ENCODE measurements at regions not wholly inside any gene's neighbourhood (a gene's known extent, or its start where the extent isn't known, plus 50 kb on each side); places are given as distances from the start of the nearest gene placed in this dataset.

GRCh38 chr1:233453433-233454200 is 126.1 kb downstream of the MAP3K21 start:
- H3K4me1 Mint-ChIP-seq: no peaks in the 10 kb centered on the region
- H3K27ac Mint-ChIP-seq: no peak overlapping the region
- TF ChIP-seq, protein P1, sequence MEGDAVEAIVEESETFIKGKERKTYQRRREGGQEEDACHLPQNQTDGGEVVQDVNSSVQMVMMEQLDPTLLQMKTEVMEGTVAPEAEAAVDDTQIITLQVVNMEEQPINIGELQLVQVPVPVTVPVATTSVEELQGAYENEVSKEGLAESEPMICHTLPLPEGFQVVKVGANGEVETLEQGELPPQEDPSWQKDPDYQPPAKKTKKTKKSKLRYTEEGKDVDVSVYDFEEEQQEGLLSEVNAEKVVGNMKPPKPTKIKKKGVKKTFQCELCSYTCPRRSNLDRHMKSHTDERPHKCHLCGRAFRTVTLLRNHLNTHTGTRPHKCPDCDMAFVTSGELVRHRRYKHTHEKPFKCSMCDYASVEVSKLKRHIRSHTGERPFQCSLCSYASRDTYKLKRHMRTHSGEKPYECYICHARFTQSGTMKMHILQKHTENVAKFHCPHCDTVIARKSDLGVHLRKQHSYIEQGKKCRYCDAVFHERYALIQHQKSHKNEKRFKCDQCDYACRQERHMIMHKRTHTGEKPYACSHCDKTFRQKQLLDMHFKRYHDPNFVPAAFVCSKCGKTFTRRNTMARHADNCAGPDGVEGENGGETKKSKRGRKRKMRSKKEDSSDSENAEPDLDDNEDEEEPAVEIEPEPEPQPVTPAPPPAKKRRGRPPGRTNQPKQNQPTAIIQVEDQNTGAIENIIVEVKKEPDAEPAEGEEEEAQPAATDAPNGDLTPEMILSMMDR (IDR thresholded peaks at IDR 0.05; ENCODE audit: unreplicated experiment): no peak
- no peak overlapping the region for H3K4me3 Mint-ChIP-seq
- no peaks in the 10 kb centered on the region for H3K36me3 Mint-ChIP-seq
- H3K9me3 Mint-ChIP-seq: peaks cover 5% of the 10 kb centered on the region
- DNase-seq (ENCODE audit: low spot score in 2 of 2, unreplicated experiment in 2 of 2): no peak
- H3K27me3 Mint-ChIP-seq (ENCODE audit: low read depth): no peaks in the 10 kb centered on the region

DNA sequence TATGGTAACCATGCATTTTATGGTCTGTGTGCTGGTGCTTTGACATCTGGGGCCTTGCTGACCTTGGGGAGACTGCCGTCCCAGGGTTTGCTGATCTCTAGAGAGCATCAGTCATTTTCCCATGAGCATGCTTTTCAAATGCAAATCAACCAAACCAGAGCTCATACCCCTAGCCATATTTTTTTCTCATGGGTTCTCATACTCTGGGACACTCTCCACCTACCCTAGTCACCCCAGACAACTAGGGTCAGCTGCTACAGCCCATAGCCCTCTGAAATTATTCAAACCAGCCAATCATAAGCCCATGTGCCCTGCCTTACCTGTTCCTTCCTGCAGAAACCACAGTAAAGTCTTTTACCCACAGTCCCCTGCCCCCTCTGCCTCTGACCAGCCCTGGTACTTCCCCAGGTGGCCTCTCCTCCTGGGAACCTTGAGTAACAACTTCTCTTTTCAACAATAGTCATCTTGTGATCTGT is 132.0 kb downstream of the MAP3K21 start:
- TF ChIP-seq, protein P1 (IDR thresholded peaks at IDR 0.05; ENCODE audit: unreplicated experiment): no peak
- H3K27ac Mint-ChIP-seq: no peak overlapping the region
- no peak for DNase-seq (ENCODE audit: low spot score in 2 of 2, unreplicated experiment in 2 of 2)
- peaks cover 16% of the 10 kb centered on the region for H3K4me1 Mint-ChIP-seq
- no peaks in the 10 kb centered on the region for H3K9me3 Mint-ChIP-seq
- H3K4me3 Mint-ChIP-seq: no peak overlapping the region
- H3K27me3 Mint-ChIP-seq (ENCODE audit: low read depth): no peaks in the 10 kb centered on the region
- no peaks in the 10 kb centered on the region for H3K36me3 Mint-ChIP-seq

- no peaks in the 10 kb centered on the region for H3K9me3 Mint-ChIP-seq
- TF ChIP-seq, protein P1 (IDR thresholded peaks at IDR 0.05; ENCODE audit: unreplicated experiment): no peak
- H3K36me3 Mint-ChIP-seq: no peaks in the 10 kb centered on the region
- H3K4me3 Mint-ChIP-seq: no peak overlapping the region
- H3K4me1 Mint-ChIP-seq: peaks cover 16% of the 10 kb centered on the region
- DNase-seq (ENCODE audit: low spot score in 2 of 2, unreplicated experiment in 2 of 2): no peak
- no peak overlapping the region for H3K27ac Mint-ChIP-seq
- no peaks in the 10 kb centered on the region for H3K27me3 Mint-ChIP-seq (ENCODE audit: low read depth)
Observed at GRCh38 chr1:233459968-233460367, 132.4 kb downstream of the MAP3K21 start.

DNA sequence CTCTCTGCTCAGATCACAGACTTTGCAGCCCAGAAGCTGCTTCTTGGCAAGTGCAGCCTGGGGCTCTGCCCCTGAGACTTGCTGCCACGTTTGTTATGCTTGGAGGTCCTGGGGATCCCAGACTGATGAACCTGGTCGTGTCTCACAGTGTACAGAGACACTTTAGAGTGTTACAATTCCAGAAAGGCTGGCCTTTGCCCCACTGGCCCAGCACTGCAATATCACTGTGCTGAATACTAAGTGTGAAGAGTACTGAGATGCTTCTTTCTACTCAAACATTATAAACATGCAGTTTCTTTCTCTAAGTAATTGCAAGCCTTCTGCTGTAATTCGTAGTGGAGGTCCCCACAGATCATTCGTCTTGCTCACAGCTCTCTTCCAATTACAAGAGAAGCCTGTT is 133.2 kb downstream of the MAP3K21 start:
- no peaks in the 10 kb centered on the region for H3K27me3 Mint-ChIP-seq (ENCODE audit: low read depth)

DNA sequence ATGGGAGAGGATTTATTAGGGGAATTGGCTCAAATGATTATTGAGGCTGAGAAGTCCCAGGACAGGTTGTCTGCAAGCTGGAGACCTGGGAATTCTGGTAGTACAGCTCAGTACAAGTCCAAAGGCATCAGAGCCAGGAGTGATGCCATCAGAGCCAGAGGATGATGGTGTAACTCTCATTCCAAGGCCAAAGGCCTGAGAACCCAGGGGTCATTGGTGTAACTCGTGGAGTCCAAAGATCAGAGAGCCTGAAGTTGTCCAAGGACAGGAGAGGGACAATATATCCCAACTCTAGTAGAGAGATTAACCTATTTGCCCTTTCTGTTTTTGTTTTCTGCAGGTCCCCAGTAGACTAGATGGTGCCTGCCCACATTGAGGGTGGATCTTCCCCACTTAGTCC is 134.3 kb downstream of the MAP3K21 start:
- no peak overlapping the region for H3K4me3 Mint-ChIP-seq
- DNase-seq (ENCODE audit: low spot score in 2 of 2, unreplicated experiment in 2 of 2): no peak

More for the DNA sequence above, 133.2 kb downstream of the MAP3K21 start:
- H3K36me3 Mint-ChIP-seq: no peaks in the 10 kb centered on the region
- TF ChIP-seq, protein P1 (IDR thresholded peaks at IDR 0.05; ENCODE audit: unreplicated experiment): no peak
- no peak overlapping the region for H3K27ac Mint-ChIP-seq
- peaks cover 16% of the 10 kb centered on the region for H3K4me1 Mint-ChIP-seq
- no peaks in the 10 kb centered on the region for H3K9me3 Mint-ChIP-seq
- no peak for DNase-seq (ENCODE audit: low spot score in 2 of 2, unreplicated experiment in 2 of 2)
- no peak overlapping the region for H3K4me3 Mint-ChIP-seq

More for the DNA sequence above, 134.3 kb downstream of the MAP3K21 start:
- TF ChIP-seq, protein P1 (IDR thresholded peaks at IDR 0.05; ENCODE audit: unreplicated experiment): no peak
- Mint-ChIP-seq H3K27me3 (ENCODE audit: low read depth) (no peaks in the 10 kb centered on the region), H3K36me3 (no peaks in the 10 kb centered on the region), H3K4me1 (peaks cover 16% of the 10 kb centered on the region), H3K27ac (no peak overlapping the region), H3K9me3 (peaks cover 3% of the 10 kb centered on the region)

Measured in mesothelial cell of epicardium (in vitro differentiated cells).